WTC11 (cell line): ENCODE measurements at regions not wholly inside any gene's neighbourhood (a gene's known extent, or its start where the extent isn't known, plus 50 kb on each side); places are given as distances from the start of the nearest gene placed in this dataset.

ENCODE experiments used
- ATAC-seq: fragments of 200-7000 bp; cut with Tn5 transposase; 2 replicates; pipeline ENCODE4 v1.10.0; 2021; ENCODE audit warnings: mild to moderate bottlenecking, moderate library complexity
- CTCF ChIA-PET: fragments of 300-600 bp; sonication (Branson Sonifier 250); formaldehyde crosslinking; loops from one replicate; lab custom pipeline; 2021; ENCODE audit warnings: antibody characterized with exemption; lab: Charles Lee
- POLR2A ChIA-PET: fragments of 350-600 bp; sonication (Branson Sonifier 250); formaldehyde crosslinking; loops from one replicate; lab custom pipeline; 2021; ENCODE audit warnings: antibody characterized with exemption; lab: Charles Lee
- DNase-seq: peaks from one replicate; pipeline ENCODE4 v3.0.0; 2021; ENCODE audit warnings: low spot score
- H3K27ac Mint-ChIP-seq: 2 replicates; pipeline ENCODE4 v1.8.0; 2021; ENCODE audit warnings: mixed read lengths
- H3K27me3 Mint-ChIP-seq: 2 replicates; pipeline ENCODE4 v1.8.0; 2021; ENCODE audit warnings: low read depth, mild to moderate bottlenecking, moderate library complexity, mixed read lengths
- H3K36me3 Mint-ChIP-seq: 2 replicates; pipeline ENCODE4 v1.8.0; 2021; ENCODE audit warnings: mixed read lengths
- H3K4me1 Mint-ChIP-seq: 2 replicates; pipeline ENCODE4 v1.8.0; 2022; ENCODE audit warnings: mixed read lengths
- H3K4me3 Mint-ChIP-seq: 2 replicates; pipeline ENCODE4 v1.8.0; 2021; ENCODE audit warnings: mild to moderate bottlenecking, moderate library complexity, mixed read lengths
- H3K9me3 Mint-ChIP-seq: 2 replicates; pipeline ENCODE4 v1.8.0; 2021; ENCODE audit warnings: mixed read lengths
- CBFB ChIP-seq: sonication (generic); formaldehyde crosslinking; IDR thresholded peaks from 2 replicates; pipeline ENCODE4 v1.8.1; 2022; ENCODE audit warnings: mild to moderate bottlenecking, low read depth, missing genetic modification reagents
- ESRRA ChIP-seq: sonication (generic); formaldehyde crosslinking; IDR thresholded peaks from 2 replicates; pipeline ENCODE4 v1.8.1; 2022; ENCODE audit warnings: mild to moderate bottlenecking, missing genetic modification reagents, borderline replicate concordance
- ETV6 ChIP-seq: sonication (generic); formaldehyde crosslinking; IDR thresholded peaks from 2 replicates; pipeline ENCODE4 v1.8.1; 2022; ENCODE audit warnings: mild to moderate bottlenecking, missing genetic modification reagents
- FOXK1 ChIP-seq: sonication (generic); formaldehyde crosslinking; IDR thresholded peaks from 2 replicates; pipeline ENCODE4 v1.8.0; 2022; ENCODE audit warnings: mild to moderate bottlenecking, moderate library complexity, missing genetic modification reagents
- FOXP1 ChIP-seq: sonication (generic); formaldehyde crosslinking; IDR thresholded peaks from 2 replicates; pipeline ENCODE4 v1.8.0; 2022; ENCODE audit warnings: missing genetic modification reagents, mild to moderate bottlenecking, moderate library complexity, borderline replicate concordance
- GRHL2 ChIP-seq: fragments of 250-450 bp; sonication (Bioruptor Pico); IDR thresholded peaks from 2 replicates; pipeline ENCODE4 v1.8.0; 2022; ENCODE audit warnings: mild to moderate bottlenecking, moderate library complexity; ENCODE audit not compliant: insufficient replicate concordance, severe bottlenecking
- IRF2 ChIP-seq: sonication (generic); formaldehyde crosslinking; IDR thresholded peaks from 2 replicates; pipeline ENCODE4 v1.8.0; 2022; ENCODE audit warnings: low read depth, missing genetic modification reagents, borderline replicate concordance
- JAZF1 ChIP-seq: fragments of 250-450 bp; sonication (Bioruptor Pico); IDR thresholded peaks from 2 replicates; pipeline ENCODE4 v1.9.0; 2021; ENCODE audit warnings: moderate library complexity, mild to moderate bottlenecking, inconsistent platforms
- JUN ChIP-seq: sonication (generic); formaldehyde crosslinking; IDR thresholded peaks from 2 replicates; pipeline ENCODE4 v1.8.0; 2023; ENCODE audit warnings: mild to moderate bottlenecking, missing genetic modification reagents
- KAT7 ChIP-seq: sonication (generic); formaldehyde crosslinking; IDR thresholded peaks from 2 replicates; pipeline ENCODE4 v1.8.1; 2023; ENCODE audit warnings: missing genetic modification reagents, mild to moderate bottlenecking, borderline replicate concordance
- NFATC4 ChIP-seq: fragments of 250-450 bp; sonication (Bioruptor Pico); IDR thresholded peaks from 2 replicates; pipeline ENCODE4 v1.9.0; 2021; ENCODE audit warnings: mild to moderate bottlenecking
- NFYB ChIP-seq: sonication (generic); formaldehyde crosslinking; conservative IDR thresholded peaks from 2 replicates; pipeline ENCODE4 v1.8.0; 2022; ENCODE audit warnings: low read depth, missing genetic modification reagents
- NR1H2 ChIP-seq: sonication (generic); formaldehyde crosslinking; IDR thresholded peaks from 2 replicates; pipeline ENCODE4 v1.9.0; 2021; ENCODE audit warnings: mild to moderate bottlenecking, moderate library complexity, missing genetic modification reagents
- OVOL2 ChIP-seq: fragments of 250-450 bp; sonication (Bioruptor Pico); IDR thresholded peaks from 2 replicates; pipeline ENCODE4 v1.9.0; 2021; ENCODE audit warnings: mild to moderate bottlenecking, borderline replicate concordance
- RELA ChIP-seq: sonication (generic); formaldehyde crosslinking; IDR thresholded peaks from 2 replicates; pipeline ENCODE4 v1.8.1; 2022; ENCODE audit warnings: missing genetic modification reagents, mild to moderate bottlenecking, borderline replicate concordance
- SMAD4 ChIP-seq: sonication (generic); formaldehyde crosslinking; IDR thresholded peaks from 2 replicates; pipeline ENCODE4 v1.8.0; 2022; ENCODE audit warnings: mild to moderate bottlenecking, missing genetic modification reagents
- SOX15 ChIP-seq: fragments of 250-450 bp; sonication (Bioruptor Pico); IDR thresholded peaks from 2 replicates; pipeline ENCODE4 v1.9.0; 2021; ENCODE audit warnings: mild to moderate bottlenecking
- TCF7 ChIP-seq: sonication (generic); formaldehyde crosslinking; IDR thresholded peaks from 2 replicates; pipeline ENCODE4 v1.8.0; 2022; ENCODE audit warnings: mild to moderate bottlenecking, low read depth, missing genetic modification reagents, moderate library complexity
- TP53 ChIP-seq: sonication (generic); formaldehyde crosslinking; IDR thresholded peaks from 2 replicates; pipeline ENCODE4 v1.8.1; 2023; ENCODE audit warnings: mild to moderate bottlenecking, missing genetic modification reagents
- ZBTB21 ChIP-seq: sonication (generic); formaldehyde crosslinking; IDR thresholded peaks from 2 replicates; pipeline ENCODE4 v1.8.1; 2023; ENCODE audit warnings: mild to moderate bottlenecking, missing genetic modification reagents, borderline replicate concordance
- ZNF219 ChIP-seq: sonication (generic); formaldehyde crosslinking; IDR thresholded peaks from 2 replicates; pipeline ENCODE4 v1.8.0; 2023; ENCODE audit warnings: missing genetic modification reagents, mild to moderate bottlenecking, borderline replicate concordance
- ZNF232 ChIP-seq: sonication (generic); formaldehyde crosslinking; IDR thresholded peaks from 2 replicates; pipeline ENCODE4 v1.8.0; 2022; ENCODE audit warnings: mild to moderate bottlenecking, missing genetic modification reagents
- TF ChIP-seq, protein P1 (sequence below): sonication (generic); formaldehyde crosslinking; IDR thresholded peaks from 2 replicates; pipeline ENCODE4 v1.8.0; 2022; ENCODE audit warnings: mild to moderate bottlenecking, missing genetic modification reagents
- TF ChIP-seq, protein P2 (sequence below): sonication (generic); formaldehyde crosslinking; IDR thresholded peaks from 2 replicates; pipeline ENCODE4 v1.8.0; 2022; ENCODE audit warnings: mild to moderate bottlenecking, missing genetic modification reagents
- TF ChIP-seq, protein P3 (sequence below): sonication (generic); formaldehyde crosslinking; conservative IDR thresholded peaks from 2 replicates; pipeline ENCODE4 v1.8.1; 2023; ENCODE audit warnings: mild to moderate bottlenecking, low read depth, missing genetic modification reagents, moderate library complexity
- TF ChIP-seq, protein P4 (sequence below): sonication (generic); formaldehyde crosslinking; IDR thresholded peaks from 2 replicates; pipeline ENCODE4 v1.8.1; 2023; ENCODE audit warnings: mild to moderate bottlenecking, missing genetic modification reagents, moderate library complexity
- TF ChIP-seq, protein P5 (sequence below): fragments of 250-450 bp; sonication (Bioruptor Pico); IDR thresholded peaks from 2 replicates; pipeline ENCODE4 v1.9.0; 2021; ENCODE audit warnings: mild to moderate bottlenecking
- TF ChIP-seq, protein P6 (sequence below): sonication (generic); formaldehyde crosslinking; IDR thresholded peaks from 2 replicates; pipeline ENCODE4 v1.8.1; 2022; ENCODE audit warnings: mild to moderate bottlenecking, missing genetic modification reagents, moderate library complexity, borderline replicate concordance

DNA sequence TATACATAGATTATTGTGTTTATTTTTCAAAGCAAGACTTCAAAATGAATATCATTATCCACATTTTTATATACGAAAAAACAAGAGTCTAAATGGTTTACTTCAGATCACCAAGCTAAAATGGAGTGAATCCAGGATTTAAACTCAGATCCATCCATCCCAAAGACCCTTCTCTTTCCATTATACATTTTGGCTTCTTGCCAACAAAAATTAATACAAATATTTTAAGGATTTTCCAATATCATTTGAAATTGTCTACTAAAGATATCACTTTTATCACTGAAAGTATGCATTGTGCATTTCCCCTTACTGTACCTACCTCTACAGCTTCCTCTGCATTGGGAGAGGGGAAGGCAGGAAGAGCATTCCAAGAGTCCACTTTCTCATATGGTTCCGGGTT is 541.2 kb downstream of the RPS29 start:
- H3K4me1 Mint-ChIP-seq, result no peaks in the 10 kb centered on the region
- H3K4me3 Mint-ChIP-seq, result no peak overlapping the region
- 0 out of 2 replicates have a peak, but pooled peaks cover 5% of the 10 kb centered on the region for H3K36me3 Mint-ChIP-seq
- H3K27me3 Mint-ChIP-seq, result no peaks in the 10 kb centered on the region; the same call in 1 of the 2 replicates
- ATAC-seq (no peak), DNase-seq (no peak)
- CTCF ChIA-PET, result no interaction called here
- POLR2A ChIA-PET, result no interaction called here
- no peak for TF ChIP-seq ESRRA (CRISPR knock-in tag)
- TF ChIP-seq NR1H2, result no peak
- no peak for TF ChIP-seq JUN
- TF ChIP-seq, protein P1, sequence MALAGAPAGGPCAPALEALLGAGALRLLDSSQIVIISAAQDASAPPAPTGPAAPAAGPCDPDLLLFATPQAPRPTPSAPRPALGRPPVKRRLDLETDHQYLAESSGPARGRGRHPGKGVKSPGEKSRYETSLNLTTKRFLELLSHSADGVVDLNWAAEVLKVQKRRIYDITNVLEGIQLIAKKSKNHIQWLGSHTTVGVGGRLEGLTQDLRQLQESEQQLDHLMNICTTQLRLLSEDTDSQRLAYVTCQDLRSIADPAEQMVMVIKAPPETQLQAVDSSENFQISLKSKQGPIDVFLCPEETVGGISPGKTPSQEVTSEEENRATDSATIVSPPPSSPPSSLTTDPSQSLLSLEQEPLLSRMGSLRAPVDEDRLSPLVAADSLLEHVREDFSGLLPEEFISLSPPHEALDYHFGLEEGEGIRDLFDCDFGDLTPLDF, result no peak
- no peak for TF ChIP-seq ZBTB21 (CRISPR knock-in tag)
- TF ChIP-seq, protein P2, sequence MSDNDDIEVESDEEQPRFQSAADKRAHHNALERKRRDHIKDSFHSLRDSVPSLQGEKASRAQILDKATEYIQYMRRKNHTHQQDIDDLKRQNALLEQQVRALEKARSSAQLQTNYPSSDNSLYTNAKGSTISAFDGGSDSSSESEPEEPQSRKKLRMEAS (CRISPR knock-in tag), result no peak
- TF ChIP-seq ZNF219 (CRISPR knock-in tag), result no peak
- no peak for TF ChIP-seq RELA
- no peak for TF ChIP-seq NFYB (CRISPR knock-in tag)
- no peak for TF ChIP-seq FOXK1
- TF ChIP-seq, protein P3, sequence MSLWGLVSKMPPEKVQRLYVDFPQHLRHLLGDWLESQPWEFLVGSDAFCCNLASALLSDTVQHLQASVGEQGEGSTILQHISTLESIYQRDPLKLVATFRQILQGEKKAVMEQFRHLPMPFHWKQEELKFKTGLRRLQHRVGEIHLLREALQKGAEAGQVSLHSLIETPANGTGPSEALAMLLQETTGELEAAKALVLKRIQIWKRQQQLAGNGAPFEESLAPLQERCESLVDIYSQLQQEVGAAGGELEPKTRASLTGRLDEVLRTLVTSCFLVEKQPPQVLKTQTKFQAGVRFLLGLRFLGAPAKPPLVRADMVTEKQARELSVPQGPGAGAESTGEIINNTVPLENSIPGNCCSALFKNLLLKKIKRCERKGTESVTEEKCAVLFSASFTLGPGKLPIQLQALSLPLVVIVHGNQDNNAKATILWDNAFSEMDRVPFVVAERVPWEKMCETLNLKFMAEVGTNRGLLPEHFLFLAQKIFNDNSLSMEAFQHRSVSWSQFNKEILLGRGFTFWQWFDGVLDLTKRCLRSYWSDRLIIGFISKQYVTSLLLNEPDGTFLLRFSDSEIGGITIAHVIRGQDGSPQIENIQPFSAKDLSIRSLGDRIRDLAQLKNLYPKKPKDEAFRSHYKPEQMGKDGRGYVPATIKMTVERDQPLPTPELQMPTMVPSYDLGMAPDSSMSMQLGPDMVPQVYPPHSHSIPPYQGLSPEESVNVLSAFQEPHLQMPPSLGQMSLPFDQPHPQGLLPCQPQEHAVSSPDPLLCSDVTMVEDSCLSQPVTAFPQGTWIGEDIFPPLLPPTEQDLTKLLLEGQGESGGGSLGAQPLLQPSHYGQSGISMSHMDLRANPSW (CRISPR knock-in tag), result no peak
- no peak for TF ChIP-seq NFATC4
- TF ChIP-seq OVOL2 (CRISPR knock-in tag), result no peak
- no peak for TF ChIP-seq TCF7
- TF ChIP-seq SOX15 (CRISPR knock-in tag), result no peak
- no peak for TF ChIP-seq CBFB (CRISPR knock-in tag)
- TF ChIP-seq, protein P4, sequence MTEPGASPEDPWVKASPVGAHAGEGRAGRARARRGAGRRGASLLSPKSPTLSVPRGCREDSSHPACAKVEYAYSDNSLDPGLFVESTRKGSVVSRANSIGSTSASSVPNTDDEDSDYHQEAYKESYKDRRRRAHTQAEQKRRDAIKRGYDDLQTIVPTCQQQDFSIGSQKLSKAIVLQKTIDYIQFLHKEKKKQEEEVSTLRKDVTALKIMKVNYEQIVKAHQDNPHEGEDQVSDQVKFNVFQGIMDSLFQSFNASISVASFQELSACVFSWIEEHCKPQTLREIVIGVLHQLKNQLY (CRISPR knock-in tag), result no peak
- H3K27ac Mint-ChIP-seq, result no peak overlapping the region
- peaks cover 45% of the 10 kb centered on the region for H3K9me3 Mint-ChIP-seq

DNA sequence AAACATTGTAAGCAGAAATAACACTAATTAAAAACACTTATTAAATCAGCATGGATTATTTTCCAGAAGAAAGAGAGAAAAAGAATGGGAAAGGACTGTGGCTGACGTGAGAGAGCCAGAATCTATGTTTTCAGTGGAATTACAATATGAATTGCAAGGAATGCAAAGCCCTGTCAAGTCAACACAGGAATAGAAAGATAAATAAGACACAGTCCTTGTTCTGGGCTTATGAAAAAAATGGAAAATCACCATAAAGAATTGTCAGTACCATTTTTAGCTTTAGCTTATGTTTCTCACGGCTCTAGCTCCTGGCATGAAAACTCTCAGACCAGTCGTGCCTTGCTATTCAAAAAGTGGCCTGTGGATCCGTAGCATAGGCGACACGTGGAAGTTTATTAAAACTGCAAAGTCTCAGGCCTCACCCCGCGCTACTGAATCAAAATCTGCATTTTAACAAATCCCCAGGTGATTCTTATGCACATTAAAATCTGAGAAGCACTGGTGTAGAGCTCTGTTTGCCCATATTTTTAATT is 549.1 kb downstream of the RPS29 start:
- Mint-ChIP-seq H3K4me1 (peaks cover 9% of the 10 kb centered on the region), H3K27me3 (no peaks in the 10 kb centered on the region), H3K4me3 (no peak overlapping the region), H3K27ac (no peak overlapping the region), H3K36me3 (peaks cover 13% of the 10 kb centered on the region), H3K9me3 (peaks cover 42% of the 10 kb centered on the region)
- DNase-seq, result no peak
- ATAC-seq, result no peak
- TF ChIP-seq JAZF1 (CRISPR knock-in tag), result no peak
- TF ChIP-seq, protein P5, sequence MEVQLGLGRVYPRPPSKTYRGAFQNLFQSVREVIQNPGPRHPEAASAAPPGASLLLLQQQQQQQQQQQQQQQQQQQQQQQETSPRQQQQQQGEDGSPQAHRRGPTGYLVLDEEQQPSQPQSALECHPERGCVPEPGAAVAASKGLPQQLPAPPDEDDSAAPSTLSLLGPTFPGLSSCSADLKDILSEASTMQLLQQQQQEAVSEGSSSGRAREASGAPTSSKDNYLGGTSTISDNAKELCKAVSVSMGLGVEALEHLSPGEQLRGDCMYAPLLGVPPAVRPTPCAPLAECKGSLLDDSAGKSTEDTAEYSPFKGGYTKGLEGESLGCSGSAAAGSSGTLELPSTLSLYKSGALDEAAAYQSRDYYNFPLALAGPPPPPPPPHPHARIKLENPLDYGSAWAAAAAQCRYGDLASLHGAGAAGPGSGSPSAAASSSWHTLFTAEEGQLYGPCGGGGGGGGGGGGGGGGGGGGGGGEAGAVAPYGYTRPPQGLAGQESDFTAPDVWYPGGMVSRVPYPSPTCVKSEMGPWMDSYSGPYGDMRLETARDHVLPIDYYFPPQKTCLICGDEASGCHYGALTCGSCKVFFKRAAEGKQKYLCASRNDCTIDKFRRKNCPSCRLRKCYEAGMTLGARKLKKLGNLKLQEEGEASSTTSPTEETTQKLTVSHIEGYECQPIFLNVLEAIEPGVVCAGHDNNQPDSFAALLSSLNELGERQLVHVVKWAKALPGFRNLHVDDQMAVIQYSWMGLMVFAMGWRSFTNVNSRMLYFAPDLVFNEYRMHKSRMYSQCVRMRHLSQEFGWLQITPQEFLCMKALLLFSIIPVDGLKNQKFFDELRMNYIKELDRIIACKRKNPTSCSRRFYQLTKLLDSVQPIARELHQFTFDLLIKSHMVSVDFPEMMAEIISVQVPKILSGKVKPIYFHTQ (CRISPR knock-in tag), result no peak
- TF ChIP-seq FOXK1, result no peak
- TF ChIP-seq TP53 (CRISPR knock-in tag), result no peak
- TF ChIP-seq ETV6 (CRISPR knock-in tag), result no peak
- TF ChIP-seq FOXP1 (CRISPR knock-in tag), result no peak
- TF ChIP-seq IRF2 (CRISPR knock-in tag), result no peak
- no peak for TF ChIP-seq KAT7 (CRISPR knock-in tag)
- no peak for TF ChIP-seq GRHL2 (CRISPR knock-in tag)
- no peak for TF ChIP-seq RELA
- TF ChIP-seq, protein P6, sequence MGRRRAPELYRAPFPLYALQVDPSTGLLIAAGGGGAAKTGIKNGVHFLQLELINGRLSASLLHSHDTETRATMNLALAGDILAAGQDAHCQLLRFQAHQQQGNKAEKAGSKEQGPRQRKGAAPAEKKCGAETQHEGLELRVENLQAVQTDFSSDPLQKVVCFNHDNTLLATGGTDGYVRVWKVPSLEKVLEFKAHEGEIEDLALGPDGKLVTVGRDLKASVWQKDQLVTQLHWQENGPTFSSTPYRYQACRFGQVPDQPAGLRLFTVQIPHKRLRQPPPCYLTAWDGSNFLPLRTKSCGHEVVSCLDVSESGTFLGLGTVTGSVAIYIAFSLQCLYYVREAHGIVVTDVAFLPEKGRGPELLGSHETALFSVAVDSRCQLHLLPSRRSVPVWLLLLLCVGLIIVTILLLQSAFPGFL (CRISPR knock-in tag), result no peak
- no peak for TF ChIP-seq ZNF232 (CRISPR knock-in tag)
- TF ChIP-seq SMAD4 (CRISPR knock-in tag), result no peak
- ChIA-PET POLR2A (no interaction called here), CTCF (no interaction called here)
